Stomach smooth muscle (tissue), 2 donors: ENCODE measurements at regions not wholly inside any gene's neighbourhood (a gene's known extent, or its start where the extent isn't known, plus 50 kb on each side); places are given as distances from the start of the nearest gene placed in this dataset.

Experiments used
- H3K27ac ChIP-seq: one replicate; pipeline ENCODE4 v1.7.0; 2013; ENCODE audit warnings: mild to moderate bottlenecking, low read length, inconsistent platforms
- H3K27me3 ChIP-seq, 2 donors: one replicate each; pipeline ENCODE4 v1.7.0; 2013; ENCODE audit warnings: low read length in 2 of 2; ENCODE audit not compliant: insufficient read depth in 2 of 2, control insufficient read depth in 1 of 2
- H3K36me3 ChIP-seq, 2 donors: one replicate each; pipeline ENCODE4 v1.7.0; 2013; ENCODE audit warnings: low read length in 2 of 2; ENCODE audit not compliant: control insufficient read depth in 2 of 2, insufficient read depth in 2 of 2
- H3K4me1 ChIP-seq: one replicate; pipeline ENCODE4 v1.7.0; 2013; ENCODE audit warnings: low read length; ENCODE audit not compliant: control insufficient read depth, insufficient read depth
- H3K4me3 ChIP-seq, 2 donors: one replicate each; pipeline ENCODE4 v1.7.0; 2013; ENCODE audit warnings: low read length in 2 of 2
- H3K9ac ChIP-seq, 2 donors: one replicate each; pipeline ENCODE4 v1.7.0; 2013; ENCODE audit warnings: low read length in 2 of 2, mild to moderate bottlenecking in 1 of 2
- H3K9me3 ChIP-seq, 2 donors: one replicate each; pipeline ENCODE4 v1.7.0; 2013; ENCODE audit warnings: low read length in 2 of 2; ENCODE audit not compliant: control insufficient read depth in 2 of 2
- donor health status: healthy.
- donor health status: Pancreatic carcinoma.

GRCh38 chr10:33536508-33536907, 202.0 kb upstream of the NRP1 start:
- Histone ChIP-seq H3K27ac (no peak overlapping the region), H3K4me1 (no peaks in the 10 kb centered on the region), H3K4me3 (no peak overlapping the region), H3K9me3 (no peaks in the 10 kb centered on the region), H3K27me3 (no peaks in the 10 kb centered on the region), H3K9ac (no peak overlapping the region), H3K36me3 (no peaks in the 10 kb centered on the region)

- Histone ChIP-seq H3K27ac (no peak overlapping the region), H3K9ac (no peak overlapping the region), H3K9me3 (no peaks in the 10 kb centered on the region), H3K4me1 (no peaks in the 10 kb centered on the region), H3K4me3 (no peak overlapping the region), H3K27me3 (no peaks in the 10 kb centered on the region), H3K36me3 (no peaks in the 10 kb centered on the region)
Observed at GRCh38 chr10:33535866-33536265, 201.4 kb upstream of the NRP1 start.

DNA sequence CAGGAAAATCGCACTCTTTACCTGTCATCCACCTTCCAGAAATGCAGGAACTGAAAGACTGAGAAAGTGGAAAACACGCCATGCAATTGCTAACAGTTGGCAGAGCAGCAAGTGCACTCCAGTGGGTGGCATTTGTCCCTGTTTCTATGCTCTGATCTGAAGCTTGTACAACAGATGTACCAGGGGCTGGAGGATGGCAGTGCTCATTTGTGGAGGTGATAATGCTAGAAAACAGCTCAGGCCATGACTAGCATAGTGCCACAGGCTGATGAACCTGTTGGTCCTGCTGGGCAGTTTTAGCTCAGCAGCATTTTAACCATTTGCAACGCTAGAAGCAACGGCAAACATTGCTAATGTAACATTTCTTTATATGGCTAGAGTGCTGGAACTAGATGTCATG, 199.9 kb upstream of the NRP1 start:
- no peaks in the 10 kb centered on the region for H3K36me3 ChIP-seq
- H3K9me3 ChIP-seq = peaks cover 2 to 4% of the 10 kb centered on the region in 2 donors
- no peaks in the 10 kb centered on the region for H3K4me1 ChIP-seq
- no peak overlapping the region for H3K4me3 ChIP-seq
- H3K9ac ChIP-seq = no peak overlapping the region
- H3K27ac ChIP-seq = no peak overlapping the region
- H3K27me3 ChIP-seq = no peaks in the 10 kb centered on the region

DNA sequence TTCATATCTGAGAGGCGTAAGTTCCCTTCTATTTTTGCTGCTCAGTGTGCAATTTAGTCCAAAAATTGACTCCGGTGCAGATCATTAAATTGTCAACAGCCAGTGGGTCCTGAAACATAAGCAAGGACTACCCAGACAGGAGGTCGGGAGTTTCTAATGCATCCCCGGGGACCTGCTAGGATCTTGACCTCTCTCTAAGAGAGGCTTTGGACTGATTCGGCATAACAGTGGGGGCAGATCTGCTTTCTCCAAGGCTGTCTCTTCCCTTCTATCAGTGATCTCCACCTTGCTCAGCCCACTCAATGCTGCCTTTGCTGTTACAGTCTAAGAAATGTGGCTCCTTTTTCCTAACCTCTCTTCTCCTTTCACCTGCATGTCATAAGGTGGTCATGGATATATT, 199.1 kb upstream of the NRP1 start:
- H3K9ac ChIP-seq = no peak overlapping the region
- H3K4me1 ChIP-seq = no peaks in the 10 kb centered on the region
- no peaks in the 10 kb centered on the region for H3K36me3 ChIP-seq
- no peak overlapping the region for H3K4me3 ChIP-seq
- H3K9me3 ChIP-seq = peaks cover 2 to 4% of the 10 kb centered on the region in 2 donors
- H3K27ac ChIP-seq = no peak overlapping the region
- H3K27me3 ChIP-seq = no peaks in the 10 kb centered on the region

DNA sequence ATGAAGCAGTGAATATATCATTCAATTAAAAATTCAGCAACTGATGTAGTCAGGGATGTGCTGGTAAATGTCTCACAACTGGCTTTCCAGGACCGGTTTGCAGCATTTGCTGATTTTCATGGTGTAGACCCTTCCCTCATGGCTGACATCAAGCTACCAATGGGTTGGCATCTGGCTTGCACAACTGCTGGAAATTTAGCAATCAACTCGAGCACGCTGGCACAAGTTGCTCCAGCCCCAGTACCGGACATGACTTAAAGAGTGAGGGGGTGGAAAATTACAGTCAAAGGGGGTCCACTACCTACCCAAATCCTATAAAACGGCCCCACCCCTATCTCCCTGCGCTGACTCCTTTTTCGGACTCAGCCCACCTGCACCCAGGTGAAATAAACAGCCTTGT, 198.4 kb upstream of the NRP1 start:
- Histone ChIP-seq H3K4me1 (no peaks in the 10 kb centered on the region), H3K27ac (no peak overlapping the region), H3K4me3 (no peak overlapping the region), H3K9me3 (peaks cover 2 to 4% of the 10 kb centered on the region in 2 donors), H3K9ac (no peak overlapping the region), H3K36me3 (no peaks in the 10 kb centered on the region), H3K27me3 (no peaks in the 10 kb centered on the region)

- H3K27me3 ChIP-seq = no peaks in the 10 kb centered on the region
- H3K4me1 ChIP-seq = no peaks in the 10 kb centered on the region
- H3K27ac ChIP-seq = no peak overlapping the region
- peaks cover 2 to 4% of the 10 kb centered on the region in 2 donors for H3K9me3 ChIP-seq
- H3K36me3 ChIP-seq = no peaks in the 10 kb centered on the region
- no peak overlapping the region for H3K9ac ChIP-seq
- no peak overlapping the region for H3K4me3 ChIP-seq
Observed at GRCh38 chr10:33529234-33529633, 194.8 kb upstream of the NRP1 start.

- Histone ChIP-seq H3K4me1 (peaks cover 7% of the 10 kb centered on the region), H3K9me3 (peaks cover 0 to 2% of the 10 kb centered on the region in 2 donors), H3K27me3 (no peaks in the 10 kb centered on the region), H3K36me3 (no peaks in the 10 kb centered on the region), H3K27ac (no peak overlapping the region), H3K4me3 (no peak overlapping the region), H3K9ac (no peak overlapping the region)
Observed at GRCh38 chr10:33524966-33525365, 190.5 kb upstream of the NRP1 start.

DNA sequence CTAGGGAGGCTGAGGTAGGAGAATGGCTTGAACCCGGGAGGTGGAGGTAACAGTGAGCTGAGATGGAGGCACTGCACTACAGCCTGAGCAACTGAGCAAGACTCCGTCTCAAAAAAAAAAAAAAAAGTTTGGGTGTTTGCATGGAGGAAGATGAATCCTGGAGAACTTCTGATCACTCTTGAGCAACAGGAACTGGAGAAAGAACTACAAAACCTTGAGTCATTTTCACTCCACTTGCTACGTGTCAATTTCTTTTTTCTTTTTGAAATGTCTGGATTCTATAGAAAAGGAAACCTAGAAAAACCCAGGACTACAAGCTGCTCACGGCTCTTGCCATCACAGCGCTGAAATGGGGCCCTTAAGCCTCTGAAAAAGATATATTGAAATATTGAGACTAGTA, 189.6 kb upstream of the NRP1 start:
- Histone ChIP-seq H3K9me3 (no peaks in the 10 kb centered on the region), H3K4me3 (no peak overlapping the region), H3K4me1 (peaks cover 7% of the 10 kb centered on the region), H3K27me3 (no peaks in the 10 kb centered on the region), H3K27ac (no peak overlapping the region), H3K36me3 (no peaks in the 10 kb centered on the region), H3K9ac (no peak overlapping the region)

GRCh38 chr10:33523236-33523792, 188.8 kb upstream of the NRP1 start:
- no peaks in the 10 kb centered on the region for H3K27me3 ChIP-seq
- H3K9ac ChIP-seq = no peak overlapping the region
- peaks cover 7% of the 10 kb centered on the region for H3K4me1 ChIP-seq
- H3K27ac ChIP-seq = no peak overlapping the region
- H3K36me3 ChIP-seq = no peaks in the 10 kb centered on the region
- H3K4me3 ChIP-seq = no peak overlapping the region
- H3K9me3 ChIP-seq = no peaks in the 10 kb centered on the region

- Histone ChIP-seq H3K27ac (no peak overlapping the region), H3K27me3 (no peaks in the 10 kb centered on the region), H3K9ac (no peak overlapping the region), H3K9me3 (no peaks in the 10 kb centered on the region), H3K36me3 (no peaks in the 10 kb centered on the region), H3K4me1 (peaks cover 7% of the 10 kb centered on the region), H3K4me3 (no peak overlapping the region)
Observed at GRCh38 chr10:33521904-33522303, 187.4 kb upstream of the NRP1 start.

GRCh38 chr10:33521062-33521461, 186.6 kb upstream of the NRP1 start:
- H3K27ac ChIP-seq = no peak overlapping the region
- H3K36me3 ChIP-seq = no peaks in the 10 kb centered on the region
- H3K27me3 ChIP-seq = no peaks in the 10 kb centered on the region
- no peak overlapping the region for H3K4me3 ChIP-seq
- H3K4me1 ChIP-seq = peaks cover 7% of the 10 kb centered on the region
- no peak overlapping the region for H3K9ac ChIP-seq
- no peaks in the 10 kb centered on the region for H3K9me3 ChIP-seq
